GM19455 (cell line): ENCODE measurements at regions not wholly inside any gene's neighbourhood (a gene's known extent, or its start where the extent isn't known, plus 50 kb on each side); places are given as distances from the start of the nearest gene placed in this dataset.
"Not testable (repeated sequence)": the region's sequence is repeated elsewhere in the genome, so short reads cannot be mapped to it uniquely, and the experiment has no call there.

Experiments
- ATAC-seq: cut with Tn5 transposase; IDR thresholded peaks from one replicate; pipeline ENCODE4 v1.9.1; 2021; ENCODE audit not compliant: unreplicated experiment

- no peak for ATAC-seq
Measured at GRCh38 chr2:47295981-47296635, 73.0 kb upstream of the EPCAM start.

- no peak for ATAC-seq
Measured at GRCh38 chr2:47295131-47295980, 73.8 kb upstream of the EPCAM start.

GRCh38 chr2:47293976-47294375, 75.1 kb upstream of the EPCAM start:
- no peak for ATAC-seq

- ATAC-seq, result no peak
Measured at GRCh38 chr2:47288864-47289263, 80.2 kb upstream of the EPCAM start.

GRCh38 chr2:47283659-47284058, 85.5 kb upstream of the EPCAM start:
- ATAC-seq, result no peak

GRCh38 chr2:47282621-47283272, 86.4 kb upstream of the EPCAM start:
- ATAC-seq, result no peak

GRCh38 chr2:47279525-47279924, 89.6 kb upstream of the EPCAM start:
- not testable (repeated sequence) for ATAC-seq

GRCh38 chr2:47277987-47278386, 91.1 kb upstream of the EPCAM start:
- ATAC-seq, result no peak

- ATAC-seq, result no peak
Measured at GRCh38 chr2:47277187-47277586, 91.9 kb upstream of the EPCAM start.

GRCh38 chr2:47276061-47276460, 93.0 kb upstream of the EPCAM start:
- no peak for ATAC-seq

- no peak for ATAC-seq
Measured at GRCh38 chr2:47274054-47274782, 94.9 kb upstream of the EPCAM start.

- no peak for ATAC-seq
Measured at GRCh38 chr2:47272905-47273758, 96.0 kb upstream of the EPCAM start.

- ATAC-seq, result peak; percentile 79
Measured at GRCh38 chr2:47272031-47272864, 95.9 kb upstream of the CALM2 start.

GRCh38 chr2:47271054-47272000, 95.0 kb upstream of the CALM2 start:
- no peak for ATAC-seq

- no peak for ATAC-seq
Measured at GRCh38 chr2:47270421-47270820, 94.1 kb upstream of the CALM2 start.

- no peak for ATAC-seq
Measured at GRCh38 chr2:47269316-47270232, 93.3 kb upstream of the CALM2 start.

- ATAC-seq, result no peak
Measured at GRCh38 chr2:47267711-47268086, 91.4 kb upstream of the CALM2 start.
